WTC11 (cell line): ENCODE measurements at regions not wholly inside any gene's neighbourhood (a gene's known extent, or its start where the extent isn't known, plus 50 kb on each side); places are given as distances from the start of the nearest gene placed in this dataset.

Experiments used
- TF ChIP-seq, protein P1 (sequence below): fragments of 200-600 bp; IDR thresholded peaks from 2 replicates; pipeline ENCODE4 v1.8.0; 2022; ENCODE audit warnings: antibody characterized with exemption
- TF ChIP-seq, protein P2 (sequence below): sonication (generic); formaldehyde crosslinking; IDR thresholded peaks from 2 replicates; pipeline ENCODE4 v1.8.1; 2023; ENCODE audit warnings: mild to moderate bottlenecking, missing genetic modification reagents, moderate library complexity

DNA sequence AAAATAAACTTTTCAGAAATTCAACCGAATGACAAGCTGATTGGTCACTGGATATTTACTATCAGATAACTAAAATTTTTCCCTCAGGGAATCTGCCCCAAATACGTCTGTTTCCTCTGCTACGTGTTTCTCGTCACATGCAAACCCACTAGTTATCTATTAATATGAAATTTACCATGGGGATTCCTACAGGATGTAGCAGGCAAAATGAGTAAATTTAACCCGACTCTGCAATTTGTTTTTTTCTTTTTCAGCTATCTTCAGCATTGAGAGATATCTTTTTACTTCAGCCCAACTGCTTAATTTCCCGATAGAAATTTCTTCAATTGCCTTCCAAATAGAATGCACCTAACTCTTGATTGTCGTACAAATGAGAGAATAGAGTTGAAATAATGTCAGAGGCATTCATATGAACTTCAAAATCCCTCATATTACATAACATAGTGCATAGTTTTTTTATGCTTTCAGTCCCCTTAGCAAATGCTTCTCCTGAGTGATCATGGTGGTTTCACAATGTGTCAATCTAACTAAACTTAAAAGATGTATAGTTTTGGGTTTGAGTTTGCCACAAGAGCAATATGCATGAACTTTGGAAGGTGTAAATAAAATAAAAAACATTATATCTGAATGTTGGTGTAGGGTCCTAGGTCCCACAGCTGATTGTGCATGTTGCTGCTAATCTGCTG is 913.1 kb upstream of the GRIA3 start:
- TF ChIP-seq, protein P1, sequence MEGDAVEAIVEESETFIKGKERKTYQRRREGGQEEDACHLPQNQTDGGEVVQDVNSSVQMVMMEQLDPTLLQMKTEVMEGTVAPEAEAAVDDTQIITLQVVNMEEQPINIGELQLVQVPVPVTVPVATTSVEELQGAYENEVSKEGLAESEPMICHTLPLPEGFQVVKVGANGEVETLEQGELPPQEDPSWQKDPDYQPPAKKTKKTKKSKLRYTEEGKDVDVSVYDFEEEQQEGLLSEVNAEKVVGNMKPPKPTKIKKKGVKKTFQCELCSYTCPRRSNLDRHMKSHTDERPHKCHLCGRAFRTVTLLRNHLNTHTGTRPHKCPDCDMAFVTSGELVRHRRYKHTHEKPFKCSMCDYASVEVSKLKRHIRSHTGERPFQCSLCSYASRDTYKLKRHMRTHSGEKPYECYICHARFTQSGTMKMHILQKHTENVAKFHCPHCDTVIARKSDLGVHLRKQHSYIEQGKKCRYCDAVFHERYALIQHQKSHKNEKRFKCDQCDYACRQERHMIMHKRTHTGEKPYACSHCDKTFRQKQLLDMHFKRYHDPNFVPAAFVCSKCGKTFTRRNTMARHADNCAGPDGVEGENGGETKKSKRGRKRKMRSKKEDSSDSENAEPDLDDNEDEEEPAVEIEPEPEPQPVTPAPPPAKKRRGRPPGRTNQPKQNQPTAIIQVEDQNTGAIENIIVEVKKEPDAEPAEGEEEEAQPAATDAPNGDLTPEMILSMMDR = no peak
- TF ChIP-seq, protein P2, sequence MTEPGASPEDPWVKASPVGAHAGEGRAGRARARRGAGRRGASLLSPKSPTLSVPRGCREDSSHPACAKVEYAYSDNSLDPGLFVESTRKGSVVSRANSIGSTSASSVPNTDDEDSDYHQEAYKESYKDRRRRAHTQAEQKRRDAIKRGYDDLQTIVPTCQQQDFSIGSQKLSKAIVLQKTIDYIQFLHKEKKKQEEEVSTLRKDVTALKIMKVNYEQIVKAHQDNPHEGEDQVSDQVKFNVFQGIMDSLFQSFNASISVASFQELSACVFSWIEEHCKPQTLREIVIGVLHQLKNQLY (CRISPR knock-in tag) = no peak
